ENCODE measurements at regions not wholly inside any gene's neighbourhood (a gene's known extent, or its start where the extent isn't known, plus 50 kb on each side); places are given as distances from the start of the nearest gene placed in this dataset.

GRCh38 chr15:68515371-68516095 lies 63.3 kb upstream of the CORO2B start:
- TF ChIP-seq CTCF (IDR thresholded peaks at IDR 0.05) = no peak
- no peak for TF ChIP-seq POLR2A (IDR thresholded peaks at IDR 0.05)
